Muscle layer of colon (tissue), 2 donors: ENCODE measurements at regions not wholly inside any gene's neighbourhood (a gene's known extent, or its start where the extent isn't known, plus 50 kb on each side); places are given as distances from the start of the nearest gene placed in this dataset.

Source experiments
- H3K27ac ChIP-seq: one replicate; pipeline ENCODE4 v1.7.0; 2013; ENCODE audit warnings: low read depth, mild to moderate bottlenecking, low read length, moderate library complexity
- H3K27me3 ChIP-seq, 2 donors: one replicate each; pipeline ENCODE4 v1.7.0; 2013; ENCODE audit warnings: low read length in 2 of 2, mild to moderate bottlenecking in 2 of 2; ENCODE audit not compliant: insufficient read depth in 2 of 2, control insufficient read depth in 1 of 2
- H3K36me3 ChIP-seq: one replicate; pipeline ENCODE4 v1.7.0; 2013; ENCODE audit warnings: mild to moderate bottlenecking, low read length; ENCODE audit not compliant: insufficient read depth
- H3K4me1 ChIP-seq: one replicate; pipeline ENCODE4 v1.7.0; 2013; ENCODE audit warnings: mild to moderate bottlenecking, low read length; ENCODE audit not compliant: insufficient read depth
- H3K4me3 ChIP-seq, 2 donors: one replicate each; pipeline ENCODE4 v1.7.0; 2013; ENCODE audit warnings: low read length in 2 of 2, low read depth in 1 of 2, mild to moderate bottlenecking in 1 of 2, moderate library complexity in 1 of 2
- H3K9ac ChIP-seq: one replicate; pipeline ENCODE4 v1.7.0; 2013; ENCODE audit warnings: low read length
- H3K9me3 ChIP-seq: one replicate; pipeline ENCODE4 v1.7.0; 2013; ENCODE audit warnings: mild to moderate bottlenecking, low read length
- donor health status: abdominal sarcoma.
- donor health status: Adenocarcinoma of cecum.

DNA sequence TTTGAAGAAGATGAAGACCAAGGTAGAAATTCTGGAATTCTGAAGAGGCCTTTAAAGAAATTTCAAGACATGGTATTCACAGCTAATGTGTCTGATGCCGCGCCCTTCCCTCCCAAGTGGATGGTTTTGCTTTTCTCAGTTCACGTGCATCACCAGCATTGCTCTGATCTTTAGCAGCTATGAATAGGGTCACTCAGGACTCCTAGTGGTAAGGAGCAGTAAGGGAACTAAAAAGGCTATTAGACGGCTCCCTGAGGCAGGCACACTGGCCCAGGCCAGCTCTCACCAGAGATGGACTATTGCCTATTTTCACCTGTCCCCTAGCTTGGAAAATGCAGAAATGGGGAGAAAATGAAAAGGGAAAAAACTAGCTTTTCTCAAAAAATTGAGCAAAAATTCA is 447.5 kb upstream of the RASGEF1B start:
- no peaks in the 10 kb centered on the region for H3K4me1 ChIP-seq
- no peak overlapping the region for H3K4me3 ChIP-seq
- H3K36me3 ChIP-seq = no peaks in the 10 kb centered on the region
- no peaks in the 10 kb centered on the region for H3K27me3 ChIP-seq
- H3K27ac ChIP-seq = no peak overlapping the region
- no peaks in the 10 kb centered on the region for H3K9me3 ChIP-seq
- no peak overlapping the region for H3K9ac ChIP-seq

DNA sequence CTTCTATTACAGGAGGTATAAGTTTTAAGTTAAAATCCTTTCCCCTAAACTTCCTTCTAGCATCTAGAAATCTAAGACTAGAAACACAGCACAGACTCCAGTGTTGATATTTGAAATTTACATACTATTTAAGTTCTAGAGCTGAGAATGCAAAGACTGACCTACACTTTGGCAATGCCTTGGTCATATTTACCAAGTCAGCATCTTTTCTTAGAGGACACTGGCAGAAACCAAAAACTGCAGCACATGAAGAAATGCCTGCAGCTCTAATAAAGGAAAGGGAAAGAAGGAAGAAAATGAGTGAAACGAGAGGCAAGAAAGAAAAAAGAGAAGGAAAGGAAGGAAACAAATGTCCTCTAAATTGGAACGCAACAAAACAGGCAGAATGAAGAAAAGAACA is 443.7 kb upstream of the RASGEF1B start:
- no peaks in the 10 kb centered on the region for H3K27me3 ChIP-seq
- no peak overlapping the region for H3K27ac ChIP-seq
- no peaks in the 10 kb centered on the region for H3K9me3 ChIP-seq
- no peaks in the 10 kb centered on the region for H3K4me1 ChIP-seq
- H3K4me3 ChIP-seq = no peak overlapping the region
- no peak overlapping the region for H3K9ac ChIP-seq
- no peaks in the 10 kb centered on the region for H3K36me3 ChIP-seq

DNA sequence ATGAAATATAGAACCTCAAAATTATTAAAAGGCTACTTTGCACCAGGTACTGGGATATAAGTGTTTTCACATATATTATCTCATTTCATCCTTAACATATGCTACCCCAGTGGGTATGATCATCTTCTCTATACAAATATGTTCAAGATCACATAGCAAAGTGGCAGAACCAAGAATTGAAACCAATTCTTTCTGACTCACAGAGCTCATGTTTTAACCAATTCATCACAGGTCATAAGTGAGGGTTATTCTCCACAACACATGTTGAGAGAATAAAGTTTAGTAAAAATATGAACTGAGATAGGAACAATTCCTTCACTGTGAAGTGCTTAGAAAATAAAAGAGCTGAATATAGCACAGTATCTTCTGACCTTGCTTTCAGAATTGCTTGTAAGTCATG is 442.9 kb upstream of the RASGEF1B start:
- Histone ChIP-seq H3K27ac (no peak overlapping the region), H3K9me3 (no peaks in the 10 kb centered on the region), H3K36me3 (no peaks in the 10 kb centered on the region), H3K4me1 (no peaks in the 10 kb centered on the region), H3K4me3 (no peak overlapping the region), H3K27me3 (no peaks in the 10 kb centered on the region), H3K9ac (no peak overlapping the region)

DNA sequence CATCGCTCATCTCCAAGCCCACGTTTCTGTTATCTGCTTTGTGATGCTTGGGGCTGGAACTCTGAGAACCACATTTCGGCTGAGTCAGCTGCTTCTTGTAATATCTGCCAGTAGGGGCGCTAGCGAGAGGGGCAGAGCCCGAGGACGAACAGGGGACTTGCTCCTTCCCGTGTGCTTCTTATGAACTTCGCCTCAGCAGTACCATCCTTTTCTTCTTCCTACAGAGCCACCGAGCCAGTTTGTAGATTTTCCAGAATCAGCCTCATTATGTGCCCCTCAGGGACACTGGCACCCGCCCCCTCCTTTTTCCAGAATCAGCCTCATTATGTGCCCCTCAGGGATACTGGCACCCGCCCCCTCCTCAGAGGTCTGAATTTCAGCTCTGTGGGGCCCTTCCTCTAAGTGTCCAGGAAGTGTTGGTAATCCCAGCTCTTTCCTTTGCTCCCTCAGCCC is 441.7 kb upstream of the RASGEF1B start:
- Histone ChIP-seq H3K9ac (no peak overlapping the region), H3K4me3 (no peak overlapping the region), H3K27ac (no peak overlapping the region)

DNA sequence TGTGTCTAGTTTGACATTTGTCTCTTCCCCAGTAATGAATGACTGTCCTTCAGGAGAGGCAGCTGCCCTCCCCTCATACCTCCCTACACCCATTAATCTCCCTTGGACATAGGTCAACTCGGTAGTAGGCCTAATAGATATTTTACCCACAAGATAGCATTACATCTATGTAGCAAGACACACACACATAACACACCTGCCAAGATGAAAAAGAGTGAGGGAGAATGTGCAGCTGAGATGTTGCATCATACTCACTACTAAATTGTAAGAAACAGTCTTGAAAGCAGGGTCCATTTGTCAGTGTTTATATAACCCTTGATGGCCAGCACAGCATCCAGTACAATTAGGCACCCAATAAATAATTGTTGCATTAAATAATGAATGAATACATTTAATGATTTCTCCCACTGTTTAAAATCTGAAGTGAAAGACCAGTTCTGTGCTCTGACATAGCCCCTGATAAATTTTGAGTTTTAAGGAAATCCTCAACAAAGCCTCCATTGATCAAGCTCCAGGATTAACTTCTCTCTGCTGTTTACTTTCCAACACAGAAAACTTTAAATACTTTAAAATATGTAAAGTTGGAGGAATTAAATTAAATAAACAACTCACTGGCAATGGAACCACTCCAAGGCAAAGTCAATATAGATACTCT is 440.8 kb upstream of the RASGEF1B start:
- no peaks in the 10 kb centered on the region for H3K36me3 ChIP-seq
- no peak overlapping the region for H3K4me3 ChIP-seq
- no peaks in the 10 kb centered on the region for H3K4me1 ChIP-seq
- no peak overlapping the region for H3K9ac ChIP-seq
- no peaks in the 10 kb centered on the region for H3K9me3 ChIP-seq
- H3K27ac ChIP-seq = no peak overlapping the region
- no peaks in the 10 kb centered on the region for H3K27me3 ChIP-seq

More for the DNA sequence above, 441.7 kb upstream of the RASGEF1B start:
- H3K4me1 ChIP-seq = no peaks in the 10 kb centered on the region
- no peaks in the 10 kb centered on the region for H3K9me3 ChIP-seq
- no peaks in the 10 kb centered on the region for H3K36me3 ChIP-seq
- no peaks in the 10 kb centered on the region for H3K27me3 ChIP-seq

DNA sequence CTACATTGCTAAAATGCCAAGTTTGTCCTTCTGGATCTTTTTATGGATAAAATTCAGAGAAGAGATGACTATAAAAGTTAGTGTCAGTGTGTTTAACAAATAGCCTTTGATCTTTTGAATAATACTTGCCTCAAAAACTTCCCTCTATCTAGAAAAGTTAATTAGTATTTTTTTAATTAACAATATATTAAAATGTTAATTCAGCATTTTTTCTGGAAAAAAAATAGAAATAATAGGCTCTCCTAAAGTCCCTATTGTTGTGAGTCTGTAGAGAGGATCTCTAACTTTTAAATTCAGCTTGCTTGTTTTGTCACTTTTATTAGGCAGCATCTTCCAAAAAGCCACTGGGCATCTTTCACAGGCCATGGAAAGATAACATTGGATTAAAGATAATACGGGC is 435.2 kb upstream of the RASGEF1B start:
- no peaks in the 10 kb centered on the region for H3K4me1 ChIP-seq
- no peaks in the 10 kb centered on the region for H3K36me3 ChIP-seq
- H3K9ac ChIP-seq = no peak overlapping the region
- no peaks in the 10 kb centered on the region for H3K9me3 ChIP-seq
- H3K4me3 ChIP-seq = no peak overlapping the region
- no peak overlapping the region for H3K27ac ChIP-seq
- no peaks in the 10 kb centered on the region for H3K27me3 ChIP-seq

DNA sequence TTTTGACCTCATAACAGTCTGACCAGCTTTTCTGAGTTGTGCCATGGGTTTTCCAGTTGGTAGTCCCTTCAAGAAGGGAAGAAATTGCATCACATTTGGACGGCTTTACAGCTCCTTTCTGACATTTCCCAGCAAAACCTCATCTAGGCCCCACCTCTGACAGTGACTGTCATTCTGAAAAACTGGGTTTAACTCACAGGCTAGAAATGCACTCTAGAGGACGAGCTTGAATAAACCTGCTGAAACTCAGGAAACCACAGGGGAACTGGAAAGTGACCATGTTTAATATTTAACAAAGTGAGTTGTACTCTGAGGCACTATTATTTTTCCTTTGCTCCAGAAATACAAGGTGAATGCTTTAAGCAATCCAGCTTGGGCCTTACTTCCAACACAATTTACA is 434.3 kb upstream of the RASGEF1B start:
- no peak overlapping the region for H3K27ac ChIP-seq
- no peaks in the 10 kb centered on the region for H3K27me3 ChIP-seq
- no peaks in the 10 kb centered on the region for H3K9me3 ChIP-seq
- no peak overlapping the region for H3K4me3 ChIP-seq
- H3K9ac ChIP-seq = no peak overlapping the region
- H3K36me3 ChIP-seq = no peaks in the 10 kb centered on the region
- no peaks in the 10 kb centered on the region for H3K4me1 ChIP-seq

DNA sequence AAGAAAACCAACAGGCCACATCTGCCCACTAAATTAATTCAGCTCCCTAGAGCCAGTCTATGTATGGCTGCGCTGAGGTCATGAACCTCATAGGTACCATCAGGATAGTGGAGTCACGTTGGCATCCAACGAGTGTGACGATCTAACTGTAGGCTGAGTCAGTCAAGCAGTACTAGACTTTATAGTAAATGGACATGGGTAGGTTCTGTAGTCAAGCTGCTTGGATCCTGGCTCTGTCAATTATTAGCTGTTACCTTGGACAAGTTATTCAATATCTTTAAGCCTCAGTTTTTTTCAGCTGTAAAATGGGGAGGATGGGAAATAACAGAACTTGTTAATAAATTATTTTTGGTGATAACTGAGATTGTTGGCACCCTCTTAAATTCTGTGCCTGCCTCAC is 432.4 kb upstream of the RASGEF1B start:
- H3K27ac ChIP-seq = no peak overlapping the region
- H3K4me3 ChIP-seq = no peak overlapping the region
- no peaks in the 10 kb centered on the region for H3K4me1 ChIP-seq
- H3K9me3 ChIP-seq = no peaks in the 10 kb centered on the region
- H3K36me3 ChIP-seq = no peaks in the 10 kb centered on the region
- H3K9ac ChIP-seq = no peak overlapping the region
- no peaks in the 10 kb centered on the region for H3K27me3 ChIP-seq

DNA sequence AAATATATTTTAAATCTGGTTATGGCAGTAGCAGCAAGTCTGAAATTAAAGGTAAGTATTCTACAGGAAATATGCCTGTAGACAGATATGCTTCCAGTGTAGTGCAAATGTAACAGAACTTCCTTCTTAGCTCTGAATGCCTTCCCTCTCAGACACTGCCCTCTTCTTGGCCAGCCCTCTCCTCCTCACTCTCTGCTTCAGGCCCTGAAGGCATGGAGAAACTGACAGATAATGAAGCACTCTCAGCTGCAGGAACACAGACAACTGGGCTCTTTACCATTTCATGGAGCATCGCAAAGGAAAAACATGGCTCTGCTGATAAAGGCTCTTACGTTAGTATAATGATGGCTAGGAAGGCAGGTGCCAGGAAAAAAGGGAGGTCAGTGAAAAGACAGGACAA is 431.5 kb upstream of the RASGEF1B start:
- H3K9me3 ChIP-seq = no peaks in the 10 kb centered on the region
- no peak overlapping the region for H3K27ac ChIP-seq
- H3K9ac ChIP-seq = no peak overlapping the region
- H3K4me1 ChIP-seq = no peaks in the 10 kb centered on the region
- H3K27me3 ChIP-seq = no peaks in the 10 kb centered on the region
- H3K4me3 ChIP-seq = no peak overlapping the region
- H3K36me3 ChIP-seq = no peaks in the 10 kb centered on the region

DNA sequence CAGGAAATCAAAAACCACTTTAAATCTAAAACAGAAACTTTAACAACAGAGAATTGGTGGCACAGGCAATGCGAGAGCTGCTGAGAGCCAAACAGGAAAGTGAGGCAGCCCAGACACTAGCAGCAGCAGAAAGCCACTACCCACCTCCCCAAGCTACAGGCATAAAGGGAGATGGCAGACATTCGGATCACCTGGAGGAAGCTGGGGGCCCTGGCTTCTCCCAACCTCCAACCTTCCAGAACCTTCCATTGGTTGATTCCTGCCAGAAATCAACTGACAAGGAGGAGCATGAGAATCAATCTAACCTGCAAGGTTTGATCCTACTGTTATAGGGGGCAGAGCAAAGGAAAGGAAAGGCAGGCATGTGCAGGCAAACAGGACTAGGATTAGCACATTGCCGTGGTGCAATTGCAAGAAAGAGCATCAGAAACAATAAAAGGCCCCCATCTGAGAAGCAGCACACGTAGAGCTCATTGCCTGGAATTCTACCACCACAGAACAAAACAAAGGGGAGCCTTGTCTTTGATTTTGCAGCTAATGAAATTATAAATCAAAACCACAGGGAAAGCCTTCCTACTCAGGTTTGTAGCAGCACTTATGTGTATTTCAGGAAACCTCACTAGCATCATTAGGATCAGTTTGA is 427.3 kb upstream of the RASGEF1B start:
- H3K36me3 ChIP-seq = no peaks in the 10 kb centered on the region
- H3K4me3 ChIP-seq = no peak overlapping the region
- H3K9ac ChIP-seq = no peak overlapping the region
- H3K27ac ChIP-seq = no peak overlapping the region
- no peaks in the 10 kb centered on the region for H3K9me3 ChIP-seq
- no peaks in the 10 kb centered on the region for H3K4me1 ChIP-seq
- H3K27me3 ChIP-seq = no peaks in the 10 kb centered on the region

DNA sequence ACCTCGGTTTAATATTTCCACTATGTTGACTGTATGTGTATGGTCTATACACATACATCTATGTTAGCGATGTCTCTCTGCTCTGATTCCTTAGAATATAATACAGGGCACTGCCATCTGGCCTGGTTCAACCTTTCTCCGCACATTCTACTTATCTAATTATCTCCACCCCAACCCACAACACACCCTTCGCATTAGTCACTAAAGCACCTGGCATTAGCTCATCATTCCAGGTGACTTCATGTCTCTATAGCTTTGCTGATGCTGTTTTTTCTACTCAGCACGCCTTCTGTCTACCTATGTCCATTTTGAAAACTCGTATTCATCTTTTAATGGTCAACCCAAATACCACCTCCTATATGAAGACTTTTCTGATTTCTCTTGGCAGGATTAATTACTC is 425.2 kb upstream of the RASGEF1B start:
- Histone ChIP-seq H3K4me1 (no peaks in the 10 kb centered on the region), H3K9me3 (no peaks in the 10 kb centered on the region), H3K27me3 (no peaks in the 10 kb centered on the region), H3K4me3 (no peak overlapping the region), H3K36me3 (no peaks in the 10 kb centered on the region), H3K9ac (no peak overlapping the region), H3K27ac (no peak overlapping the region)
